HFFc6 (cell line): ENCODE measurements at regions not wholly inside any gene's neighbourhood (a gene's known extent, or its start where the extent isn't known, plus 50 kb on each side); places are given as distances from the start of the nearest gene placed in this dataset.

Source experiments
- DNase-seq: peaks from one replicate; pipeline ENCODE4 v3.0.0-alpha.2; 2018
- H3K27ac Mint-ChIP-seq: 2 replicates; pipeline ENCODE4 v1.8.0; 2020; ENCODE audit warnings: mild to moderate bottlenecking, mixed read lengths
- H3K27me3 Mint-ChIP-seq: 2 replicates; pipeline ENCODE4 v1.8.0; 2021; ENCODE audit warnings: mild to moderate bottlenecking, moderate library complexity, mixed read lengths; ENCODE audit not compliant: insufficient read depth
- H3K36me3 Mint-ChIP-seq: 2 replicates; pipeline ENCODE4 v1.8.0; 2021; ENCODE audit warnings: low read depth, mixed read lengths
- H3K4me1 Mint-ChIP-seq: 2 replicates; pipeline ENCODE4 v1.8.0; 2020; ENCODE audit warnings: low read depth, mixed read lengths
- H3K4me3 Mint-ChIP-seq: 2 replicates; pipeline ENCODE4 v1.8.0; 2020; ENCODE audit warnings: mild to moderate bottlenecking, moderate library complexity, mixed read lengths
- H3K9me3 Mint-ChIP-seq: 2 replicates; pipeline ENCODE4 v1.8.0; 2020; ENCODE audit warnings: mild to moderate bottlenecking, mixed read lengths
- TF ChIP-seq, protein P1 (sequence below): fragments of 200-600 bp; sonication (generic); IDR thresholded peaks from 2 replicates; pipeline ENCODE4 v1.5.0; 2021; ENCODE audit warnings: antibody characterized with exemption, mild to moderate bottlenecking

DNA sequence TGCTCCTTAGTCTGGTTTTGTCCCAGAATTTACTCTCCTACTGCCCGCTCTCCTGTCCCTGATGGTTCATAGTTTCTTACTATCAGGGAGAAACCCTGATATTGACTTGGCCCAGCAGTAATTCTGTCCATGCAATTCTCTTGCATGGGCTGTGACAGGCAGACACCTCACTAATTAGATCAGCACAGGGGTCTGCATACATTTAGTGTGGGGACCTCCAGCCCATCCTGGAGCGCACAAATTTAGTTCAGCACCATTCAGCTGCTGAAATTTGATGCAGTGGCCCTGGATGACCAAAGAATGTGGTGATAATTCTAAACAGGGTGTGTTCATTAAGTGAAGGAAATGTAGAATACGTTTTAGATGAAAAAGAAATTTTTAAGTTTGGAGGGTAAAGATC is 555.5 kb upstream of the TBL1XR1 start:
- TF ChIP-seq, protein P1, sequence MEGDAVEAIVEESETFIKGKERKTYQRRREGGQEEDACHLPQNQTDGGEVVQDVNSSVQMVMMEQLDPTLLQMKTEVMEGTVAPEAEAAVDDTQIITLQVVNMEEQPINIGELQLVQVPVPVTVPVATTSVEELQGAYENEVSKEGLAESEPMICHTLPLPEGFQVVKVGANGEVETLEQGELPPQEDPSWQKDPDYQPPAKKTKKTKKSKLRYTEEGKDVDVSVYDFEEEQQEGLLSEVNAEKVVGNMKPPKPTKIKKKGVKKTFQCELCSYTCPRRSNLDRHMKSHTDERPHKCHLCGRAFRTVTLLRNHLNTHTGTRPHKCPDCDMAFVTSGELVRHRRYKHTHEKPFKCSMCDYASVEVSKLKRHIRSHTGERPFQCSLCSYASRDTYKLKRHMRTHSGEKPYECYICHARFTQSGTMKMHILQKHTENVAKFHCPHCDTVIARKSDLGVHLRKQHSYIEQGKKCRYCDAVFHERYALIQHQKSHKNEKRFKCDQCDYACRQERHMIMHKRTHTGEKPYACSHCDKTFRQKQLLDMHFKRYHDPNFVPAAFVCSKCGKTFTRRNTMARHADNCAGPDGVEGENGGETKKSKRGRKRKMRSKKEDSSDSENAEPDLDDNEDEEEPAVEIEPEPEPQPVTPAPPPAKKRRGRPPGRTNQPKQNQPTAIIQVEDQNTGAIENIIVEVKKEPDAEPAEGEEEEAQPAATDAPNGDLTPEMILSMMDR, result no peak
- Mint-ChIP-seq H3K4me3 (no peak overlapping the region), H3K27ac (no peak overlapping the region)

DNA sequence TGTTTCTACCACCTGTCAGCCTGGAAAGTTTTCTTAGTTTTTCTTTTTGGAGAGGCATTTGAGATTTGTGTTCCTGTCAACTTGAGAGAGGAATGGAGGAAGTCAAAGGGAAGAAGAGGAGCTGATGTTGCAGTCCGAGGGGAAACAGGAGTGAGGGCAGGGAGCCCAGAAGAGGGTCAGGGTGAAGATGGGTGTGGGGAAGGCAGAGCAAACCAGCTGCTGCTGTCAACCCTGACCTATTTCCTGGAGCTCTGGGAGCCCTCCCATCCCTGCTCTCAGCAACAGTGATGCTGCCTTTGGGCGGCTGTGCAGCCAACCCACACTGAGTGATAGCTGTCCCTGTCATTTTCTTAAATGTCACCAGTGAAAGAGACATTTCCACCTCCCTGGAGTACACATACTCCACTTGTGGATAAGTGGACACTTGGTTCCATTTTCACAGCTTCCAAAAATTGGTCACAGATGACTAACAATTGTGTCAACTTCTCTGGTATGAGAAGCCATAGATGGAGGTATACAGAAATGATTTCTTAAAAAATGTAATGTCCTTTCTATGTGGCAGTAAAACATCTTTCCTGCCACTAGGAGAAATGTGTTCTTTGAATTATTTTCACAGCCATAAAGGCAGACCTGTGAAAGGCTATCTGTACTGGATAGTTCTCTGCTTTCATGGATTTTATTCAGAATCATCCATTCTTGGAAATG is 556.3 kb upstream of the TBL1XR1 start:
- peak; percentile 43 for DNase-seq
- no peaks in the 10 kb centered on the region; the same call in none of the 2 replicates for H3K27me3 Mint-ChIP-seq
- H3K36me3 Mint-ChIP-seq, result peaks cover 16% of the 10 kb centered on the region; the same call in 1 of the 2 replicates
- H3K4me1 Mint-ChIP-seq, result peaks cover 30% of the 10 kb centered on the region
- no peak overlapping the region for H3K4me3 Mint-ChIP-seq
- no peaks in the 10 kb centered on the region for H3K9me3 Mint-ChIP-seq
- H3K27ac Mint-ChIP-seq, result peak overlapping the region; percentile 0; the same call in 1 of the 2 replicates
- TF ChIP-seq, protein P1, result peak; percentile 38; the same call in 1 of the 2 replicates

More for the DNA sequence above, 555.5 kb upstream of the TBL1XR1 start:
- Mint-ChIP-seq H3K36me3 (peaks cover 16% of the 10 kb centered on the region; the same call in 1 of the 2 replicates), H3K27me3 (no peaks in the 10 kb centered on the region; the same call in none of the 2 replicates), H3K9me3 (no peaks in the 10 kb centered on the region), H3K4me1 (peaks cover 26% of the 10 kb centered on the region)
- DNase-seq, result no peak

- Mint-ChIP-seq H3K9me3 (no peaks in the 10 kb centered on the region; the same call in 1 of the 2 replicates), H3K27ac (peak overlapping the region; percentile 15; the same call in 1 of the 2 replicates), H3K27me3 (no peaks in the 10 kb centered on the region; the same call in none of the 2 replicates), H3K4me1 (peaks cover 39% of the 10 kb centered on the region), H3K4me3 (no peak overlapping the region), H3K36me3 (peaks cover 18% of the 10 kb centered on the region; the same call in 1 of the 2 replicates)
- TF ChIP-seq, protein P1, result no peak
- no peak for DNase-seq
Observed at GRCh38 chr3:177754508-177754921, 557.2 kb upstream of the TBL1XR1 start.

- Mint-ChIP-seq H3K4me1 (peaks cover 53% of the 10 kb centered on the region), H3K4me3 (no peak overlapping the region), H3K27me3 (no peaks in the 10 kb centered on the region; the same call in none of the 2 replicates), H3K27ac (no peak overlapping the region), H3K9me3 (no peaks in the 10 kb centered on the region; the same call in 1 of the 2 replicates), H3K36me3 (peaks cover 29% of the 10 kb centered on the region; the same call in 1 of the 2 replicates)
- TF ChIP-seq, protein P1, result no peak
- DNase-seq, result no peak
Observed at GRCh38 chr3:177758126-177758525, 560.8 kb upstream of the TBL1XR1 start.

DNA sequence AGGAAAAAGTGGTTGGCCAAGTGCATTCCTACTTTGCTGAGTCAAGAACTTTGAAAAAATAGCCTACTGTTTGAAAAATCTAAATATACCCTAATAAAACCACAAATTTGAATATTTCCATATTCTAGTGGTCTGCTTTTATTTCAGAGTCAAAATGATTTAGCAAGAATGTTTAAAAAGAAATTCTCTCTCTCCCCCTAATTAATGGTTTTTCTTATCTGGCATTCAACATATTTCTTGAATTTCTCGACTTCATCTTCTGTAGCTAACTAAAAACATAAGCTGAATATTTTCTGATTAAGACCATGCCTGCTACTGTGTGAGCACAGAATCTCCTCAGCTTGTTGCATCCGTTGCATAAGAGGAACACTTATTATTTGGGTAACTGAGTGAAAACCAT is 563.5 kb upstream of the TBL1XR1 start:
- no peak for DNase-seq
- H3K27ac Mint-ChIP-seq, result no peak overlapping the region
- peaks cover 56% of the 10 kb centered on the region for H3K4me1 Mint-ChIP-seq
- no peaks in the 10 kb centered on the region; the same call in 1 of the 2 replicates for H3K9me3 Mint-ChIP-seq
- TF ChIP-seq, protein P1, result no peak
- no peaks in the 10 kb centered on the region; the same call in none of the 2 replicates for H3K27me3 Mint-ChIP-seq
- H3K4me3 Mint-ChIP-seq, result no peak overlapping the region
- H3K36me3 Mint-ChIP-seq, result peaks cover 25% of the 10 kb centered on the region; the same call in 1 of the 2 replicates
